ENCODE measurements at regions not wholly inside any gene's neighbourhood (a gene's known extent, or its start where the extent isn't known, plus 50 kb on each side); places are given as distances from the start of the nearest gene placed in this dataset.

DNA sequence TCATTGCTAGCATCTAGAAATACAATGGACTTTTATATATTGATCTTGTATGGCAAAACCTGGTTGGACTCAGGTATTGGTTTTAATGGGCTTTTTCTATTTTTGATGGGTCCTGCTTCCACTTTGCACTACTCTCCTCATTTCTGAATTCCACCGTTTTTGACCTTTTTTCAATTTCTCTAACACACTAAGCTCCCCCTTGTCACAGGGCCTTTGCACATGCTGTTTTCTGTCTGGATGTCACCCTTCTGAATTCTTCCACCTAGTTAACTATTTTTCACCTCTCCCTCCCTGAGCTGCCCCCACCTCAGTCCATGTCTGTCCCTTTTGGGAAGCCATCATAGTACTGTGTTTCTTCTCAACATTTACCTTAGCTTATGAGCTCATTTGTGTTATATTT lies 112.7 kb upstream of the FRMD6 start:
- TF ChIP-seq CTCF (IDR thresholded peaks at IDR 0.05; ENCODE audit: unreplicated experiment) = no peak
- Mint-ChIP-seq H3K27ac (ENCODE audit: unreplicated experiment) (no peak overlapping the region), H3K36me3 (ENCODE audit: low read depth, unreplicated experiment) (no peaks in the 10 kb centered on the region), H3K4me1 (ENCODE audit: unreplicated experiment) (peaks cover 13% of the 10 kb centered on the region), H3K4me3 (ENCODE audit: unreplicated experiment) (no peak overlapping the region), H3K27me3 (ENCODE audit: unreplicated experiment) (no peaks in the 10 kb centered on the region), H3K9me3 (ENCODE audit: unreplicated experiment) (no peaks in the 10 kb centered on the region)
- DNase-seq (ENCODE audit: low spot score) = no peak

DNA sequence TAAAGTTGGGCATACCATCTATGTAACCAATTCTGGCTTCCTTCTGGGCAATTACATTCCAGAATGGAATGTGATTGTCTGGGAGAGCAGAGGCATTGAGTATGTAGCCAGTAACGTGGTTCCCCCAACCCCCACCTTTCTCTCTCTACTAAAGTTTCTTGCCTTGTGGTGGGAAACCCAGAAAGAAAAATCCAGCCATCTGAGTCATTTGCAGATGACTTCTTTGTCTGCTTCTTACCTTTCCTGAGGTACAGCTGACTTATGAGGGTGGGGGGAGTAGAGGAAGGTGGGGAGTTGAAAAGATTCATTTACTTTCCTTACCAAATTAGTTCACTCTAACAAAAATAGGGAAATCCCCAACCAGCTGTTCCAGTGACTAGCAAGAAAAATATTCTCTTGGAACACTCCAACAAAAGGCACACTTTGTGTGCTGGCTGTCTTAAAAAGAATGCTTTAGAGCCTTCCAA lies 112.1 kb upstream of the FRMD6 start:
- TF ChIP-seq CTCF (IDR thresholded peaks at IDR 0.05; ENCODE audit: unreplicated experiment) = no peak
- H3K27me3 Mint-ChIP-seq (ENCODE audit: unreplicated experiment) = no peaks in the 10 kb centered on the region
- no peaks in the 10 kb centered on the region for H3K9me3 Mint-ChIP-seq (ENCODE audit: unreplicated experiment)
- no peaks in the 10 kb centered on the region for H3K36me3 Mint-ChIP-seq (ENCODE audit: low read depth, unreplicated experiment)
- peaks cover 6% of the 10 kb centered on the region for H3K4me1 Mint-ChIP-seq (ENCODE audit: unreplicated experiment)
- H3K4me3 Mint-ChIP-seq (ENCODE audit: unreplicated experiment) = no peak overlapping the region
- no peak overlapping the region for H3K27ac Mint-ChIP-seq (ENCODE audit: unreplicated experiment)
- no peak for DNase-seq (ENCODE audit: low spot score)

GRCh38 chr14:51540364-51540763 lies 111.3 kb upstream of the FRMD6 start:
- no peak for DNase-seq (ENCODE audit: low spot score)
- no peak overlapping the region for H3K4me3 Mint-ChIP-seq (ENCODE audit: unreplicated experiment)
- no peaks in the 10 kb centered on the region for H3K9me3 Mint-ChIP-seq (ENCODE audit: unreplicated experiment)
- H3K36me3 Mint-ChIP-seq (ENCODE audit: low read depth, unreplicated experiment) = no peaks in the 10 kb centered on the region
- H3K27ac Mint-ChIP-seq (ENCODE audit: unreplicated experiment) = no peak overlapping the region
- no peaks in the 10 kb centered on the region for H3K27me3 Mint-ChIP-seq (ENCODE audit: unreplicated experiment)
- peaks cover 3% of the 10 kb centered on the region for H3K4me1 Mint-ChIP-seq (ENCODE audit: unreplicated experiment)
- TF ChIP-seq CTCF (IDR thresholded peaks at IDR 0.05; ENCODE audit: unreplicated experiment) = no peak

GRCh38 chr14:51544471-51544870 lies 107.2 kb upstream of the FRMD6 start:
- H3K36me3 Mint-ChIP-seq (ENCODE audit: low read depth, unreplicated experiment) = no peaks in the 10 kb centered on the region
- TF ChIP-seq CTCF (IDR thresholded peaks at IDR 0.05; ENCODE audit: unreplicated experiment) = no peak
- H3K4me3 Mint-ChIP-seq (ENCODE audit: unreplicated experiment) = no peak overlapping the region
- peaks cover 6% of the 10 kb centered on the region for H3K4me1 Mint-ChIP-seq (ENCODE audit: unreplicated experiment)
- H3K9me3 Mint-ChIP-seq (ENCODE audit: unreplicated experiment) = no peaks in the 10 kb centered on the region
- H3K27ac Mint-ChIP-seq (ENCODE audit: unreplicated experiment) = no peak overlapping the region
- H3K27me3 Mint-ChIP-seq (ENCODE audit: unreplicated experiment) = no peaks in the 10 kb centered on the region
- DNase-seq (ENCODE audit: low spot score) = no peak

DNA sequence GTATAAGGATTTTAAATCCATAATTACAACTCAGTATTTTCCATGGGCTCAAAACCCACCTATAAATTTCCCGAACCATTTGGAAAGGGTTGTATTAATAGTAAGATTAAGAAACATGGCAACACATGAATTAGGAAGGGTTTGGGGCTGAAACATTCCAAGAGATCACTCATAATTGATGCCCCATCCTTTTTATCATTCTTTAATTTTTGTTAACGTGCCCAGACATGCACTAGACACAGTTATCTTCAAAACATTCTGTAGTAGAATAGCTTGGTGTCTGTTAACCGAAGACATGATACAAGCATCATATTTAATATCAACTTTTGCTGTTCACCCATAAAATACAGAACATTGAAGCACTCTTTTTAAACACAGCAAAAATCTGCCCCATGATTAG lies 106.8 kb upstream of the FRMD6 start:
- Mint-ChIP-seq H3K4me1 (ENCODE audit: unreplicated experiment) (peaks cover 6% of the 10 kb centered on the region), H3K27ac (ENCODE audit: unreplicated experiment) (no peak overlapping the region), H3K4me3 (ENCODE audit: unreplicated experiment) (no peak overlapping the region), H3K27me3 (ENCODE audit: unreplicated experiment) (no peaks in the 10 kb centered on the region), H3K36me3 (ENCODE audit: low read depth, unreplicated experiment) (no peaks in the 10 kb centered on the region), H3K9me3 (ENCODE audit: unreplicated experiment) (no peaks in the 10 kb centered on the region)
- TF ChIP-seq CTCF (IDR thresholded peaks at IDR 0.05; ENCODE audit: unreplicated experiment) = no peak
- no peak for DNase-seq (ENCODE audit: low spot score)

Data from endothelial cell (in vitro differentiated cells).